T-helper 2 cell treated with Interferon-gamma antibody and Interleukin-4, amounts not matched to agents 5 μg/mL and 100 μg/mL, for 36 hours (primary cell): ENCODE measurements at regions not wholly inside any gene's neighbourhood (a gene's known extent, or its start where the extent isn't known, plus 50 kb on each side); places are given as distances from the start of the nearest gene placed in this dataset.
"Not testable (repeated sequence)": the region's sequence is repeated elsewhere in the genome, so short reads cannot be mapped to it uniquely, and the experiment has no call there.

Experiments
- DNase-seq: peaks from one replicate; pipeline ENCODE4 v3.0.0; 2021; ENCODE audit warnings: low spot score
- H3K27ac Mint-ChIP-seq: one replicate; pipeline ENCODE4 v1.8.0; 2021; ENCODE audit warnings: mild to moderate bottlenecking, mixed read lengths
- H3K27me3 Mint-ChIP-seq: one replicate; pipeline ENCODE4 v1.8.0; 2021; ENCODE audit warnings: low read depth, mixed read lengths
- H3K36me3 Mint-ChIP-seq: one replicate; pipeline ENCODE4 v1.8.0; 2021; ENCODE audit warnings: low read depth, mixed read lengths
- H3K4me1 Mint-ChIP-seq: one replicate; pipeline ENCODE4 v1.8.0; 2021; ENCODE audit warnings: low read depth, mixed read lengths
- H3K4me3 Mint-ChIP-seq: one replicate; pipeline ENCODE4 v1.8.0; 2022; ENCODE audit warnings: mild to moderate bottlenecking, moderate library complexity, mixed read lengths
- H3K9me3 Mint-ChIP-seq: one replicate; pipeline ENCODE4 v1.8.0; 2021; ENCODE audit warnings: mixed read lengths

DNA sequence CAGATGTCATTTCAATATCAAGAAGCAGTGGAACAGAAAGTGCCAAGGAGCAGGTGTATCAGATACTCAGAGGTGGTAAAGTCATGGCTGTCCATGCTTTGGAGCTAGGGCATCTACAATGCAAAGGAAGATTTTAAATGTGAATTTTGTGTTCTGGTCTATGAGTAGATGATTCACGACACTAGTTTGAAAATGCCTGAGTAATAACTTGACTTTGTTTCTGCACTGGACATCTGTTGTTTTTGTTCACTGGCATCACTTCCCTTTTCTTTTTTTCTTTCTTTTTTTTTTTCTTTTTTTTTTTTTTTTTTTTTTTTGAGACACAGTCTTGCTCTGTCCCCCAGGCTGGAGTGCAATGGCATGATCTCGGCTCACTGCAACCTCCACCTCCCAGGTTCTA, 460.7 kb upstream of the PAPPA start:
- not testable (repeated sequence) for H3K36me3 Mint-ChIP-seq, H3K27ac Mint-ChIP-seq

DNA sequence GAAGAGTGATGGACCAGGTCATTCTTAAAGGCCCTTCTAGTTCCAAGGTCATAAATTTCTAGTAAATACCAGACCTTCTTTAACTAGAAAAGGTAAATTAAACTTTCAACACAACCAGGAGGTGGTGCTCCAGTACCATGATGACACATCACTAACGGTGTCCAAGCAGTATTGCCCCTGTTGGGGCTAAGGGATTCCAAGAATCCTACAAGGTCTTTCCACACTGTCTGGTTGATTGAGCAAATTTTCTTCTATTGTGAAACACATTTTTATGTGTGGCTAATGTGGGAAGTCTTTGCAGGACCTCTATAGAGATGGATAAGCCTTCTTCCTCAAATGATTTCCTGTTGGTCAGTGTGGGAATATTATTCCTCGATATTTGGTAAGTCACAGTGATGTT, 459.6 kb upstream of the PAPPA start:
- no peaks in the 10 kb centered on the region for H3K27me3 Mint-ChIP-seq
- DNase-seq: no peak
- peaks cover 4% of the 10 kb centered on the region for H3K9me3 Mint-ChIP-seq
- no peaks in the 10 kb centered on the region for H3K4me1 Mint-ChIP-seq
- H3K36me3 Mint-ChIP-seq: no peaks in the 10 kb centered on the region
- H3K27ac Mint-ChIP-seq: no peak overlapping the region
- H3K4me3 Mint-ChIP-seq: no peak overlapping the region

More for the DNA sequence above, 460.7 kb upstream of the PAPPA start:
- H3K4me1 Mint-ChIP-seq, H3K9me3 Mint-ChIP-seq, H3K4me3 Mint-ChIP-seq, H3K27me3 Mint-ChIP-seq, DNase-seq: not testable (repeated sequence)

DNA sequence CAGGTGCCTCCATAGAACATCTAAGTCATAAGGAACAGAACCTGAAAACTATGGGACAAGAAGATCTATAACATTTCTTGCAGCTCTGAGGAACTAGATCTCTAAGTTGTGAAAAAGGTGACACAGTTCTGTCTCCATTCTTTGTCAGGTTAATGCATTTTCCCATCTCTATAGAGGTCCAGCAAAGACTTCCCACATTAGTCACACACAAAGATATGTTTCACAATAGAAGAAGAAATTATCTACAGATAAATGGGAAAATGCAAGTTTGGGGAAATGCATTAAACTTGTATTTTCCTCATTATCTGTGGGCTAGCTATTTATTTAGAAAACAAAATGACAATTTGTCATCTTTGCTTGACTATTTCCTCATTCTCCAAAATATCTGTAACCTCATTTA, 458.6 kb upstream of the PAPPA start:
- no peak for DNase-seq
- H3K4me3 Mint-ChIP-seq: no peak overlapping the region
- H3K36me3 Mint-ChIP-seq: no peaks in the 10 kb centered on the region
- no peaks in the 10 kb centered on the region for H3K27me3 Mint-ChIP-seq
- peaks cover 4% of the 10 kb centered on the region for H3K9me3 Mint-ChIP-seq
- H3K4me1 Mint-ChIP-seq: no peaks in the 10 kb centered on the region
- H3K27ac Mint-ChIP-seq: no peak overlapping the region

DNA sequence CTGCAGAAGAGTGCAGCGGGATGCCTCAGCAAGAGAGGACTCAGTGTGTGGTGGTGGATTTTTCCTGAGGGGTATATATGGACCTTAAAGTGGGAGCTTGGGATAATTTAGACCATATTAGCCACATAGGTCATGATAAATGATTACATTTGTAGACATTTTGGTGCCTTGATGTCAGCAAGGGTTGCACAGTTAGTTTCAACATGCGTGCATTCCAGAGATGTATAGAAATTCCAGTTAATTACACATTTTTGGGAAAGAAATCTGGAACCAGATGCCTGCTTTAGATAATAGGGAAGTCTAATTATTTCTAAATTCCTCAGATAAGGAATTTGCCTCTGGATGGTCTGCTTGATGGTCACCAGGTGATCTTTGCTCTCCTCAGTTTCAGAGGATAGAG, 440.6 kb upstream of the PAPPA start:
- Mint-ChIP-seq H3K27ac (no peak overlapping the region), H3K27me3 (no peaks in the 10 kb centered on the region), H3K9me3 (peaks cover 3% of the 10 kb centered on the region), H3K4me3 (no peak overlapping the region), H3K36me3 (no peaks in the 10 kb centered on the region), H3K4me1 (no peaks in the 10 kb centered on the region)
- no peak for DNase-seq

DNA sequence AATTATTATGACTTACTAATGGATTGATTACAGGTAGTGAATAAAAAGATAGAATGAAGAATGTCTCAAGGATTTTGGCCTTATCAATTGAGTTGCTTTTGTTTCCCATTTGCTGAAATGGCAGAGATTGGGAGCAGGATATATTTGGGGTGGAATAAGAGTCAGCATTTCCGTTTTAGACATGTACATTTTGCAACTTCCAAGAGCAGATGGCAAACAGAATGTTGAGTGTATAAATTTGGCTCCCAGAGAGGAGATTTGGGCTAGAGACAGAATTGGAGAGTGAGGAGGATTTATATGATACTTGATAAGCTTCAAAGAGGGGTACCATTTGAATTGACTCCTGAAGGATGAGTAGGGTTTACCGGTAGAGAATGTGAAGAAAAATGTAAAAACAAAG, 437.9 kb upstream of the PAPPA start:
- Mint-ChIP-seq H3K9me3 (no peaks in the 10 kb centered on the region), H3K4me1 (no peaks in the 10 kb centered on the region), H3K27me3 (no peaks in the 10 kb centered on the region), H3K36me3 (no peaks in the 10 kb centered on the region), H3K4me3 (no peak overlapping the region), H3K27ac (no peak overlapping the region)
- no peak for DNase-seq

DNA sequence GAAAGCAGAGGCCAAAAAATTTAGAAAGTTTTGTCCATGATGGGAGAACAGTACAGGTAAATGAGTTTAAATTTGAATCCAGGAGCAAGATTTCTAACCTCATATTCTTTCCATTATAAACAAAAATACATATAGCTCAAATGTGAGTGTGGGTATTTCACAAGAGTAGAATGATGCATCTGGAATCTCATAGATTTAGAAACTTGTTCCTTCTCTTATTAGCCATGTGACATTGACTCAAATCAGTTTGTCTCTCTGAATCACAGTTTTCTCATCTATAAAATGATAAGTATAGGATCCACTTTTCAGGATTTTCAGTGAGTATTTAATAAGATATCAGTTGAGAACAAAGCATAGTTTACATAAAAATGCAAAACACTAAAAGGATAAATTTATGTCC, 436.3 kb upstream of the PAPPA start:
- H3K36me3 Mint-ChIP-seq: no peaks in the 10 kb centered on the region
- H3K27me3 Mint-ChIP-seq: no peaks in the 10 kb centered on the region
- H3K9me3 Mint-ChIP-seq: no peaks in the 10 kb centered on the region
- H3K27ac Mint-ChIP-seq: no peak overlapping the region
- no peak for DNase-seq
- no peaks in the 10 kb centered on the region for H3K4me1 Mint-ChIP-seq
- H3K4me3 Mint-ChIP-seq: no peak overlapping the region

DNA sequence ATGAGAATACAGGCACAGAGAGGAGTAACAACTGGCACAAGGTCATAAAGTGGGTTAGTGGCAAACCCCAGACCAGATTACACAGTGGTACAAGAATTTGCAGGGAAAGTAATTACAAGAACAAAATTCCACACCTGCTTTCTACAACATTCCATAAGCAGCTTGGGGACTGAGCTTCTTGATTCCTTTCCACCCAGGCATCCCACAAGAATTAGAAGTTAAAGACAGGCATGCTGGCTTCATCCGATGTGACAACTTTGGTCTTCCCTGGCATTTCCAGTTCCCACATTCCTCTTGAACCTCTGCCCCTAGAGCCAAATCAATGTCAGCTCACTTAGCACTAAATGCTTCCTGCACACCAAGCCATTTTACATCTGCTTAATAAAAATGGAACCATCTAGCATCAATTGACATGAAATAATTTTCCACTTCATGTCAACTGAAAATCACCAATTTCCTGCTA, 435.8 kb upstream of the PAPPA start:
- DNase-seq: no peak
- no peaks in the 10 kb centered on the region for H3K27me3 Mint-ChIP-seq
- no peaks in the 10 kb centered on the region for H3K4me1 Mint-ChIP-seq
- H3K27ac Mint-ChIP-seq: no peak overlapping the region
- no peaks in the 10 kb centered on the region for H3K36me3 Mint-ChIP-seq
- H3K4me3 Mint-ChIP-seq: no peak overlapping the region
- H3K9me3 Mint-ChIP-seq: no peaks in the 10 kb centered on the region

DNA sequence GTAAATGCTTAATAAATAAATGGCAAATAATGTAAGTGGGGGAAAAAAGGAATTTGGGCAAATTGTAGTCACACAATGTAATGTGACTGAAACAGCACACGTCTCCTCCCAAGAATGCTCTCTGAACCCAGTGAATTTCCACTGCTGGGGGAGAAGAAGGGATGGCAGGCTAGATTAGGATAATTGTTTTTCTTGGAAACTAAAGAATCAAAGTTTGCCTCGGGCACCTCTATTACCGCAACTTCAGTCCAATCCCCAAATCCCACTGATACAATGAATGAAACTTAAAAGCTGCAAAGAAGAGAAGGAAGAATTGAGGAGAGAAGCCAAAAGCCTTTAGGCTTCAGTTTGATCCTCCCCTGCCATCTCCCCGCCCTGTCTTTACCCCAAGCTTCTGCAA, 423.2 kb upstream of the PAPPA start:
- H3K4me1 Mint-ChIP-seq: no peaks in the 10 kb centered on the region
- no peak for DNase-seq
- H3K27me3 Mint-ChIP-seq: no peaks in the 10 kb centered on the region
- H3K4me3 Mint-ChIP-seq: no peak overlapping the region
- no peaks in the 10 kb centered on the region for H3K36me3 Mint-ChIP-seq
- peaks cover 10% of the 10 kb centered on the region for H3K9me3 Mint-ChIP-seq
- no peak overlapping the region for H3K27ac Mint-ChIP-seq

DNA sequence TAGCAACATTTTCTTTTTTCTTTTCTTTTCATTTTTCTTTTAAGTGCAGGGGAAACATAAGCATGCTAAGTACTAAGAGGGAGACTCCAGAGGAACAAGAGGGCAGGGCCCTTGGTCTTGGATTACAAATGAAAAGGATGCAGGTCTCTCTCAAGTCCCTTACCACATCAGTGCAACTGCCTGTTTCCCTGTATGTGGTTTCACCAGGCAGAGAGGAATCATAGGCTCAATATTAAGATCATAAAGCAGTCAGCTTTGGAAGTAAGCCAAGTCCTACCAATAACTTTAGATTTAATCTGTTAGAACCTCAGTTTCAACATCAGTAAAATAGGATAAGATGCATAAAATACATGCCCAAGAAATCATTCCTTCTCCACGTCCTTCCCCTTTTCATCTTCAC, 422.7 kb upstream of the PAPPA start:
- Mint-ChIP-seq H3K9me3 (peaks cover 9% of the 10 kb centered on the region), H3K4me3 (no peak overlapping the region), H3K27ac (no peak overlapping the region), H3K27me3 (no peaks in the 10 kb centered on the region), H3K36me3 (no peaks in the 10 kb centered on the region), H3K4me1 (no peaks in the 10 kb centered on the region)
- DNase-seq: no peak

DNA sequence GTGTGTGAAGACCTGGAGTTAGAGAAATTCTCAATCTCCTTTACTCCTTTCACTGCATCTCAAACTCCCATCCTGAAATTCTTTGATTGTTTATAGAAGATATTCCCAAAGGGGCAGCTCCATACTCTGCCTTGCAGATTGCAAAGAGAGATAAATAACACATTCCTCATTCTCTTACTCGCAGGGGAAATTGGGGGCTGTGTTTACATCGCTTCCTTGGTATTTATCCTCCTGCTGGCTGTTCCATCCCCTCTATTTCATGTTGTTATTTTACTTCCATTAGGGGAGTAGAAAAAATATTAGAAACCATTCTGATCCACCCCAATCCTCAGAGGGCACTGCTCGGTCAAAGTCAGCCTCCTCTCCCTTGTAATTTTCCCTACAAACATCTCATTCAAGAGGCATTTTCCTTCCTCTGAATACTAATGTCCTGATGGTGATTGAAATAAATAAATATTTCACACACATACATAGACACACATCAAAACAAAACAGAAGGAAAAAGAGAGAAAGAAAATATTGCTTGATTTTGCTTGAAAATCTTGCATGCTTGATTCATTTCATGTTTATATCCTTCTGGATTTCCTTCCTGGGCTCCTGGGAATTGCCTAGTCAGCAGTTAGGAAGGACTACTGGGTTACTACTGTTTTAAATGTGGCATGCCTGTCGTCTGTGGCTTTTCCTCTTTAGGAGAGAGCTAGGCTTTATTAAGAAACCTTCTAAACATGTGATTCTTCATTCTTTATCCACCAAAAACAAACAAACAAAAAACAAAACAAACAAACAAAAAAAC, 420.1 kb upstream of the PAPPA start:
- H3K36me3 Mint-ChIP-seq: no peaks in the 10 kb centered on the region
- DNase-seq: no peak
- H3K27me3 Mint-ChIP-seq: no peaks in the 10 kb centered on the region
- no peaks in the 10 kb centered on the region for H3K9me3 Mint-ChIP-seq
- H3K4me3 Mint-ChIP-seq: no peak overlapping the region
- H3K4me1 Mint-ChIP-seq: no peaks in the 10 kb centered on the region
- H3K27ac Mint-ChIP-seq: no peak overlapping the region

DNA sequence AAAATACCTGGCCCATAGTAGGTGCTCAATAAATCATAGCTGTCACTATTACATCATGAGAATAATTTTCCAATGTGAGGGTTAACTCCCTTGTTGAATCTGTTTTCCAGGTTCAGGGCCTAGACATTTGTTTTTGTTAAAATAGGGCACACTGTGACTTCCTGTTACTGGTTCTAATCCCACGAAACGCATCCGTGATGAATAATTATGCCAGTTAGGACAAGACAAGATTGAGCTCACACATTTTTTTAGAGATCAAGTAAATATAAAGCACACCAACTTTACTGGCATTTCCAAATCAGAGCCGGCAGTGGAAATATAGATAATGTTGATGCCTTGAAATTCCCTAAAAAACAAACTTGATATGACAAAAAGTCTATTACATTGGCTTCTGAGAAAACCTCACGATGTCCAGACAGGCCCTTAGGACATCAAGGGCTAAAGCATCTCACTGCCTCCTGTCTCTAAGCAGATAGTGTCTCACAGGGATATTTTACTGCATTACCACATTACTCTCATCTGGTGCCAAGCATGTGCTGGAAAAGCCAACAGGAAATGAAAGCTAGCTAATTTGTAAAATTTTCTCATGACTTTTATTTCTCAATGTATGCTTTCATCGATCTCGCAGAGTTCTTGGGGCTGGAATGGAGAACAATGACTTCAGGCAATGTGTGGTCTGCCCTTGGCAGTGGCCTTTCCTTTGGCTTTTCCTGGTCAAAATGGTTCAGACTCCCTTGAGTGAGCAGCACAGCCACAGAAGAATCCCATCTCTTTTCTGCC, 414.3 kb upstream of the PAPPA start:
- no peaks in the 10 kb centered on the region for H3K36me3 Mint-ChIP-seq
- H3K27me3 Mint-ChIP-seq: no peaks in the 10 kb centered on the region
- no peak overlapping the region for H3K4me3 Mint-ChIP-seq
- no peaks in the 10 kb centered on the region for H3K9me3 Mint-ChIP-seq
- DNase-seq: no peak
- no peaks in the 10 kb centered on the region for H3K4me1 Mint-ChIP-seq
- H3K27ac Mint-ChIP-seq: no peak overlapping the region

DNA sequence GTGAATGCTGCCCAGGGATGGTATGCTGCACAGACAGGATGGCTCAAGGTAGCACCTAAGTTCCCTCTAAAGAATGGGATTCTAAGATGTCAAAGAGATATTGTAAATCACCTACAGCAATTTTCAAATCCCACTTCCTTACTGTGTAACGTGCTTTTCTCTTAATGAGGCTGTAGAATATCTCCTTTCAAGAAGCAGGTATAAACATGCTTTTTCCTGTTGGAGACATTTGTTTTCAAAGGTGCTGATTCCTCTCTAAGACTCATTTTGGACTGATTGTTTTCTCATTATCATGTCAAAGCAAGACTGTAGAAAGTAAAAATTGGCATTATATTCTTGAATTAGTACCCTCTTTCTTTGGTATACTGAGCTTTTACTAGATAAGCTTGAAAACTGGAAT, 412.6 kb upstream of the PAPPA start:
- DNase-seq: no peak
- Mint-ChIP-seq H3K36me3 (no peaks in the 10 kb centered on the region), H3K27ac (no peak overlapping the region), H3K4me3 (no peak overlapping the region), H3K9me3 (no peaks in the 10 kb centered on the region), H3K4me1 (no peaks in the 10 kb centered on the region), H3K27me3 (no peaks in the 10 kb centered on the region)

DNA sequence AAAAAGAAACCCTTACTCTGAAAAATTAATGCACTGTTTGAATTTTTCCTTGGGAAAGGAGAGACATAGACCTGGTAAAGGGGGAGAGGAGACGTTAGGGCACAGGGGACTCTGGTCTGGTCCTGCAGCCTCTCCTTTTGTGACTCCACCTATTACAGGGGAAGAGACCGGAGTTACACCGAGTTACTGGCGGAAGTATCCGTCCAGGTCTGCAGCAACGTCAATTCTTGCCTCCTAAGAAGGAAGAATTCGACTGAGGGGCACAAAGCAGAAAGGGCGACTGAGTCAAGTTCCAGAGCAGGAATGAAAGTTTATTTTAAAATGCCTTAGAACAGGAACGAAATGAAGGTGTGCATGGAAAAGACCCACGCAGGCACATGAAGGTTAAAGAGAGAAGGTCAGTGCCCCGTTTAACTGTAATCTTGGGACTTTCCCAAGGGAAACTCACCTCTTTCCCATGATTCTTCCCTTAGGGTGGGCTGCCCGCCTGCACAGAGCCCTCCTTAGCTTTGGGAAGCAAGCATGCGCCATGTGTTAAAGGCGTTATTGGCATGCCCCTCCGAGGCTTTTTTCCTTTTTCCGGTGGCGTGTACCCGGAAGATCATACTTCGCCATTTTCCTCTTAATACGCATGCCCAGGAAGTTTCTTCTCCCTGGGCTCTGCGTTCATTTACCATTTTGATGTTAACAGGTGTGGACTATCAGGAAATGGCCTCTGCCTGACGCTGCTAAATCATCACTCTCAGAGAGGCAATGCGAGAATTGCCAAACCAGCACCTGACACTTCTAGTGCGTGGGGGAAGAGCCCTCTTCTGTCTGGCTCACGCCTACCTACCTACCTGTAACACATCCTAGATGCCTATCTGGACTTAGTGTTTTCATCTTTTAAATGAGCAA, 409.6 kb upstream of the PAPPA start:
- no peak for DNase-seq
- Mint-ChIP-seq H3K9me3 (no peaks in the 10 kb centered on the region), H3K27ac (no peak overlapping the region), H3K27me3 (no peaks in the 10 kb centered on the region), H3K4me3 (no peak overlapping the region), H3K4me1 (no peaks in the 10 kb centered on the region), H3K36me3 (no peaks in the 10 kb centered on the region)

DNA sequence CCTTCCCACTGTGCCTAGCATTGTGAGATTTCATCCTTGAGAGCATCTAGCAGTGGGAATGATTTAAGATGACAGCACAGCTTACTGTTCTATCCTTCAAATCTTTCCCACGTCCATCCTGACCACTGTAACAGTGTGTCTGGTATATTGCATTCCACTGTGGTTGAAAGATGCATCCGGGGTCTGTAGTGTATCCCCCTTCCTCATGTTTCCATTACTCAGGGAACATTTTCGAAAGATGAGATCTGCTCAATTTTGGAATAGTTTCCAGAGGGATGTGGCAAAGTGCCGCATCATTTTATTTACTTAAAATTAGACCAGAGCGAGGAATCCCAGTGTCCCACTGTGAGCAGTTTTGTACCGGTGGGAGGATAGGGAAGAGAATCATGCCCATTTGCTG, 407.1 kb upstream of the PAPPA start:
- no peak overlapping the region for H3K27ac Mint-ChIP-seq

More for the DNA sequence above, 407.1 kb upstream of the PAPPA start:
- Mint-ChIP-seq H3K36me3 (no peaks in the 10 kb centered on the region), H3K27me3 (no peaks in the 10 kb centered on the region), H3K9me3 (no peaks in the 10 kb centered on the region), H3K4me3 (no peak overlapping the region), H3K4me1 (no peaks in the 10 kb centered on the region)
- DNase-seq: no peak
